EL (cell line): ENCODE measurements at regions not wholly inside any gene's neighbourhood (a gene's known extent, or its start where the extent isn't known, plus 50 kb on each side); places are given as distances from the start of the nearest gene placed in this dataset.
"Not testable (repeated sequence)": the region's sequence is repeated elsewhere in the genome, so short reads cannot be mapped to it uniquely, and the experiment has no call there.

Experiments
- DNase-seq: peaks from one replicate; pipeline ENCODE4 v3.0.0-alpha.2; 2016

- no peak for DNase-seq
Measured at GRCh38 chr18:73384246-73384645, 516.5 kb upstream of the NETO1 start.

- no peak for DNase-seq
Measured at GRCh38 chr18:73381699-73382036, 513.9 kb upstream of the NETO1 start.

GRCh38 chr18:73381016-73381698 lies 513.4 kb upstream of the NETO1 start:
- DNase-seq = peak; percentile 11

GRCh38 chr18:73366713-73367112 lies 498.9 kb upstream of the NETO1 start:
- DNase-seq = no peak

- peak; percentile 44 for DNase-seq
Measured at GRCh38 chr18:73365018-73365417, 497.2 kb upstream of the NETO1 start.

- no peak for DNase-seq
Measured at GRCh38 chr18:73355121-73355520, 487.3 kb upstream of the NETO1 start.

GRCh38 chr18:73352546-73352945 lies 484.8 kb upstream of the NETO1 start:
- DNase-seq = no peak

- peak; percentile 42 for DNase-seq
Measured at GRCh38 chr18:73340135-73340977, 472.6 kb upstream of the NETO1 start.

- DNase-seq = no peak
Measured at GRCh38 chr18:73331212-73331772, 463.5 kb upstream of the NETO1 start.

GRCh38 chr18:73330106-73330505 lies 462.3 kb upstream of the NETO1 start:
- DNase-seq = not testable (repeated sequence)

- not testable (repeated sequence) for DNase-seq
Measured at GRCh38 chr18:73324187-73324831, 456.5 kb upstream of the NETO1 start.

- DNase-seq = no peak
Measured at GRCh38 chr18:73318739-73319479, 451.1 kb upstream of the NETO1 start.

- DNase-seq = no peak
Measured at GRCh38 chr18:73316513-73316912, 448.7 kb upstream of the NETO1 start.

GRCh38 chr18:73315381-73315780 lies 447.6 kb upstream of the NETO1 start:
- DNase-seq = no peak

GRCh38 chr18:73313476-73313875 lies 445.7 kb upstream of the NETO1 start:
- DNase-seq = no peak

GRCh38 chr18:73296686-73297085 lies 428.9 kb upstream of the NETO1 start:
- no peak for DNase-seq

GRCh38 chr18:73292156-73292555 lies 424.4 kb upstream of the NETO1 start:
- DNase-seq = no peak

- no peak for DNase-seq
Measured at GRCh38 chr18:73288813-73289212, 421.0 kb upstream of the NETO1 start.

- no peak for DNase-seq
Measured at GRCh38 chr18:73286584-73286983, 418.8 kb upstream of the NETO1 start.

- DNase-seq = peak; percentile 29
Measured at GRCh38 chr18:73283788-73284187, 416.0 kb upstream of the NETO1 start.

- DNase-seq = peak; percentile 10
Measured at GRCh38 chr18:73283032-73283431, 415.2 kb upstream of the NETO1 start.

GRCh38 chr18:73279498-73279897 lies 411.7 kb upstream of the NETO1 start:
- no peak for DNase-seq
